Osteocyte (in vitro differentiated cells): ENCODE measurements at regions not wholly inside any gene's neighbourhood (a gene's known extent, or its start where the extent isn't known, plus 50 kb on each side); places are given as distances from the start of the nearest gene placed in this dataset.
A peak's percentile ranks its signal among the peaks of the same experiment; 100 is the strongest.
"Not testable (repeated sequence)": the region's sequence is repeated elsewhere in the genome, so short reads cannot be mapped to it uniquely, and the experiment has no call there.

ENCODE experiments used
- DNase-seq: peaks from one replicate; pipeline ENCODE4 v3.0.0; 2021; ENCODE audit warnings: mixed read lengths; ENCODE audit not compliant: unreplicated experiment; ENCODE audit errors: extremely low spot score
- H3K27ac Mint-ChIP-seq: one replicate; pipeline ENCODE4 v1.8.0; 2021; ENCODE audit warnings: mild to moderate bottlenecking, mixed read lengths; ENCODE audit not compliant: unreplicated experiment
- H3K27me3 Mint-ChIP-seq: one replicate; pipeline ENCODE4 v1.8.0; 2021; ENCODE audit warnings: mixed read lengths; ENCODE audit not compliant: unreplicated experiment
- H3K36me3 Mint-ChIP-seq: one replicate; pipeline ENCODE4 v1.8.0; 2021; ENCODE audit warnings: mixed read lengths; ENCODE audit not compliant: unreplicated experiment
- H3K4me1 Mint-ChIP-seq: one replicate; pipeline ENCODE4 v1.8.0; 2021; ENCODE audit warnings: mixed read lengths; ENCODE audit not compliant: unreplicated experiment
- H3K4me3 Mint-ChIP-seq: one replicate; pipeline ENCODE4 v1.8.0; 2021; ENCODE audit warnings: mild to moderate bottlenecking, moderate library complexity, mixed read lengths; ENCODE audit not compliant: unreplicated experiment
- H3K9me3 Mint-ChIP-seq: one replicate; pipeline ENCODE4 v1.8.0; 2021; ENCODE audit warnings: mixed read lengths; ENCODE audit not compliant: unreplicated experiment
- CTCF ChIP-seq: fragments of 200-600 bp; sonication (generic); IDR thresholded peaks from 2 replicates; pipeline ENCODE4 v1.5.0; 2021; ENCODE audit warnings: antibody characterized with exemption, mild to moderate bottlenecking, moderate library complexity

- no peaks in the 10 kb centered on the region for H3K27me3 Mint-ChIP-seq
- peaks cover 2% of the 10 kb centered on the region for H3K9me3 Mint-ChIP-seq
- no peak overlapping the region for H3K4me3 Mint-ChIP-seq
- DNase-seq: no peak
- no peaks in the 10 kb centered on the region for H3K36me3 Mint-ChIP-seq
- no peak overlapping the region for H3K27ac Mint-ChIP-seq
- TF ChIP-seq CTCF: no peak
- peaks cover 5% of the 10 kb centered on the region for H3K4me1 Mint-ChIP-seq
These were observed 113.9 kb upstream of the PELI2 start for GRCh38 chr14:56004323-56004722.

GRCh38 chr14:56004786-56005185 lies 113.4 kb upstream of the PELI2 start:
- Mint-ChIP-seq H3K27ac (peak overlapping the region; percentile 42), H3K4me1 (peaks cover 5% of the 10 kb centered on the region), H3K36me3 (no peaks in the 10 kb centered on the region), H3K9me3 (peaks cover 4% of the 10 kb centered on the region), H3K27me3 (no peaks in the 10 kb centered on the region), H3K4me3 (no peak overlapping the region)
- no peak for DNase-seq
- TF ChIP-seq CTCF: no peak

- Mint-ChIP-seq H3K9me3 (peaks cover 4% of the 10 kb centered on the region), H3K4me1 (peaks cover 5% of the 10 kb centered on the region), H3K4me3 (no peak overlapping the region), H3K27me3 (no peaks in the 10 kb centered on the region), H3K27ac (peak overlapping the region; percentile 1), H3K36me3 (no peaks in the 10 kb centered on the region)
- TF ChIP-seq CTCF: no peak
- no peak for DNase-seq
These were observed 112.8 kb upstream of the PELI2 start for GRCh38 chr14:56005191-56006053.

- H3K9me3 Mint-ChIP-seq, H3K27me3 Mint-ChIP-seq, H3K4me1 Mint-ChIP-seq: not testable (repeated sequence)
These were observed 110.7 kb upstream of the PELI2 start for GRCh38 chr14:56007491-56007890.

GRCh38 chr14:56008150-56008549 lies 110.1 kb upstream of the PELI2 start:
- no peak overlapping the region for H3K27ac Mint-ChIP-seq
- DNase-seq: no peak
- H3K4me1 Mint-ChIP-seq: peaks cover 5% of the 10 kb centered on the region
- no peaks in the 10 kb centered on the region for H3K27me3 Mint-ChIP-seq
- no peaks in the 10 kb centered on the region for H3K36me3 Mint-ChIP-seq
- peaks cover 4% of the 10 kb centered on the region for H3K9me3 Mint-ChIP-seq
- no peak for TF ChIP-seq CTCF
- no peak overlapping the region for H3K4me3 Mint-ChIP-seq

More at GRCh38 chr14:56007491-56007890, 110.7 kb upstream of the PELI2 start:
- not testable (repeated sequence) for H3K36me3 Mint-ChIP-seq, DNase-seq, H3K27ac Mint-ChIP-seq, H3K4me3 Mint-ChIP-seq

- not testable (repeated sequence) for H3K27me3 Mint-ChIP-seq, H3K27ac Mint-ChIP-seq, H3K4me3 Mint-ChIP-seq, H3K9me3 Mint-ChIP-seq, H3K36me3 Mint-ChIP-seq, H3K4me1 Mint-ChIP-seq, DNase-seq
These were observed 109.5 kb upstream of the PELI2 start for GRCh38 chr14:56008661-56009060.
